DND-41 (cell line): ENCODE measurements at regions not wholly inside any gene's neighbourhood (a gene's known extent, or its start where the extent isn't known, plus 50 kb on each side); places are given as distances from the start of the nearest gene placed in this dataset.
"Not testable (repeated sequence)": the region's sequence is repeated elsewhere in the genome, so short reads cannot be mapped to it uniquely, and the experiment has no call there.

Experiments
- ATAC-seq: fragments of 200-7000 bp; cut with Tn5 transposase; 3 replicates; pipeline ENCODE4 v1.9.1; 2021; ENCODE audit warnings: low read depth; ENCODE audit not compliant: insufficient read depth
- DNase-seq: peaks from one replicate; pipeline ENCODE4 v3.0.0-alpha.2; 2020
- H2AFZ ChIP-seq: 2 replicates; pipeline ENCODE4 v1.6.0; 2012; ENCODE audit warnings: low read depth, low read length
- H3K27ac ChIP-seq: 2 replicates; pipeline ENCODE4 v1.5.1; 2012; ENCODE audit warnings: low read length, inconsistent platforms
- H3K27me3 ChIP-seq: fragments of 200-600 bp; sonication (generic); 2 replicates; pipeline ENCODE4 v1.6.0; 2012; ENCODE audit warnings: low read length, mild to moderate bottlenecking, inconsistent platforms; ENCODE audit not compliant: insufficient read depth, poor library complexity
- H3K36me3 ChIP-seq: 2 replicates; pipeline ENCODE4 v1.5.1; 2012; ENCODE audit warnings: low read length, inconsistent platforms; ENCODE audit not compliant: insufficient read depth
- H3K4me1 ChIP-seq: 2 replicates; pipeline ENCODE4 v1.5.1; 2012; ENCODE audit warnings: mild to moderate bottlenecking, low read length; ENCODE audit not compliant: insufficient read depth
- H3K4me2 ChIP-seq: 2 replicates; pipeline ENCODE4 v1.6.0; 2012; ENCODE audit warnings: mild to moderate bottlenecking, moderate library complexity, low read length, inconsistent platforms; ENCODE audit not compliant: insufficient read depth
- H3K4me3 ChIP-seq, 2 experiments: fragments of 200-600 bp in 1 of 2; shearing (Covaris generic) in 1 of 2; 2 replicates each; pipeline ENCODE4 v1.5.1; 2012 to 2016; ENCODE audit warnings: inconsistent platforms in 2 of 2, low read length in 2 of 2, mild to moderate bottlenecking in 2 of 2, low read depth in 1 of 2, moderate library complexity in 1 of 2
- H3K79me2 ChIP-seq: 2 replicates; pipeline ENCODE4 v1.6.0; 2012; ENCODE audit warnings: low read length, inconsistent platforms; ENCODE audit not compliant: insufficient read depth
- H3K9ac ChIP-seq: 2 replicates; pipeline ENCODE4 v1.6.0; 2012; ENCODE audit warnings: low read depth, mild to moderate bottlenecking, inconsistent platforms, low read length, moderate library complexity
- H3K9me3 ChIP-seq: 2 replicates; pipeline ENCODE4 v1.5.1; 2012; ENCODE audit warnings: low read length, moderate library complexity, mild to moderate bottlenecking, inconsistent platforms; ENCODE audit not compliant: insufficient read depth, severe bottlenecking
- H4K20me1 ChIP-seq: 2 replicates; pipeline ENCODE4 v1.6.0; 2012; ENCODE audit warnings: low read length; ENCODE audit not compliant: insufficient read depth
- EZH2 ChIP-seq: IDR thresholded peaks from 3 replicates; pipeline ENCODE4 v1.6.1; 2012; ENCODE audit warnings: borderline replicate concordance, low read depth, mild to moderate bottlenecking, moderate library complexity, low read length, inconsistent platforms; ENCODE audit not compliant: severe bottlenecking
- TF ChIP-seq, protein P1 (sequence below): IDR thresholded peaks from 2 replicates; pipeline ENCODE4 v1.5.1; 2012; ENCODE audit warnings: borderline replicate concordance, low read length, moderate library complexity, mild to moderate bottlenecking; ENCODE audit not compliant: poor library complexity, severe bottlenecking; ENCODE audit errors: extremely low read depth

DNA sequence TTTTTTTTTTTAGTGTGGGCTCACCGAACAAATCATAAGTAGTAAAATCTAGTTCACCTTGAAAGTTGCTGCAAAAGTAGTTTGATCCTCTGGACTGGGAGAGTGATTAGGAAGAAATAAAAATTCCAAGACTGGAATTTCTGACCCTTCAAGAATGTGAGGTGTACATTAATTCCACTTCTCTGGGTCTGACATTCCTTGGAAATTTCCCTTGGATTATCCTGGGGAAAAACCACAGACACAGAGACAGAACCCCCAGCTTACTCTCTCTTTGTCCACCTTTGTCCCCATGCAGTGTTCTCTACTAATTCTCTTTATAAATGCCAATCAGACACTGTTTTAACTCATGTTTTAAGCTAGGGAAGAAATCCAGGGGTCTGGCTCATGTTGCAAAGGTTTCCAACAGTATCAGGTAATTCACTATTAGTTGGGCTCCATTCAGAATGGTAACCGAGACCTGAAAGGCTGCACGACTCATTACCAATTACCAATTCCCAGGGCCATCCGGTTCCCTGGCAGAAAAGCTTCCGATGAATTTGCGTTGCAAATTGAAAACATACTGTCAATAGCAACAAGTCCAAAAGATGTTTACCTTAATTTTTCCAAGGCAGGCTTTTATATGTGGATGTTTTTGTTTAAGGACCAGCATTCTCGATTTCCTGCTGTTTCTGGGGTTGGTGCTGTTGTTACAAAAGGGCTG is 86.3 kb downstream of the BAMBI start:
- H3K9me3 ChIP-seq, result no peaks in the 10 kb centered on the region
- H3K36me3 ChIP-seq, result no peaks in the 10 kb centered on the region
- H3K79me2 ChIP-seq, result no peaks in the 10 kb centered on the region
- H3K27me3 ChIP-seq, result peaks cover 7% of the 10 kb centered on the region
- no peaks in the 10 kb centered on the region for H4K20me1 ChIP-seq
- TF ChIP-seq, protein P1, sequence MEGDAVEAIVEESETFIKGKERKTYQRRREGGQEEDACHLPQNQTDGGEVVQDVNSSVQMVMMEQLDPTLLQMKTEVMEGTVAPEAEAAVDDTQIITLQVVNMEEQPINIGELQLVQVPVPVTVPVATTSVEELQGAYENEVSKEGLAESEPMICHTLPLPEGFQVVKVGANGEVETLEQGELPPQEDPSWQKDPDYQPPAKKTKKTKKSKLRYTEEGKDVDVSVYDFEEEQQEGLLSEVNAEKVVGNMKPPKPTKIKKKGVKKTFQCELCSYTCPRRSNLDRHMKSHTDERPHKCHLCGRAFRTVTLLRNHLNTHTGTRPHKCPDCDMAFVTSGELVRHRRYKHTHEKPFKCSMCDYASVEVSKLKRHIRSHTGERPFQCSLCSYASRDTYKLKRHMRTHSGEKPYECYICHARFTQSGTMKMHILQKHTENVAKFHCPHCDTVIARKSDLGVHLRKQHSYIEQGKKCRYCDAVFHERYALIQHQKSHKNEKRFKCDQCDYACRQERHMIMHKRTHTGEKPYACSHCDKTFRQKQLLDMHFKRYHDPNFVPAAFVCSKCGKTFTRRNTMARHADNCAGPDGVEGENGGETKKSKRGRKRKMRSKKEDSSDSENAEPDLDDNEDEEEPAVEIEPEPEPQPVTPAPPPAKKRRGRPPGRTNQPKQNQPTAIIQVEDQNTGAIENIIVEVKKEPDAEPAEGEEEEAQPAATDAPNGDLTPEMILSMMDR, result no peak
- TF ChIP-seq EZH2, result no peak
- no peak overlapping the region for H3K9ac ChIP-seq
- DNase-seq (no peak), ATAC-seq (no peak)
- no peak overlapping the region for H3K4me2 ChIP-seq
- no peak overlapping the region for H3K4me3 ChIP-seq
- H3K4me1 ChIP-seq, result no peaks in the 10 kb centered on the region
- H3K27ac ChIP-seq, result no peak overlapping the region
- H2AFZ ChIP-seq, result no peak overlapping the region

DNA sequence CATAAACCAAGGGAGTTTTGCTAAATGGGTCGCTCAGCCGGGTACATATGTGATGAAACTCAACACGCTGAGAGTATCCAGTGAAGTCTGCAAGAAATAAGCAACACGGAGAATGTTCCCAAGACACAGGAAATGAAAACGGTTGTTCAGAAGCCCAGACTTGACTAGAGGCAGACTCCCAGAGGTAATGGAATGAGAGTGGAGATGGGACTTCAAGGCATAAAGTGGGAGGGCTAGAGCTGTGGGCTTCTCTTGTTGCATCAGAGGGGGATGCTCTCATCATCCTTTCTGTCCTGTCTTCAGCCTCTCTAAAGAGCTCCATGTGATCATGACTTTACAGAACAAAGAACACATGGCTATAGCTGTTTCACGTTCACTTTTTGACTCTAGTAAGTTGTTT is 88.3 kb downstream of the BAMBI start:
- Histone ChIP-seq H3K36me3 (no peaks in the 10 kb centered on the region), H3K9ac (no peak overlapping the region), H3K9me3 (no peaks in the 10 kb centered on the region), H3K79me2 (no peaks in the 10 kb centered on the region), H3K27me3 (peaks cover 7% of the 10 kb centered on the region), H3K4me3 (no peak overlapping the region), H3K4me2 (no peak overlapping the region), H4K20me1 (no peaks in the 10 kb centered on the region), H3K4me1 (no peaks in the 10 kb centered on the region), H3K27ac (no peak overlapping the region), H2AFZ (no peak overlapping the region)
- DNase-seq, result no peak
- TF ChIP-seq, protein P1, result no peak
- TF ChIP-seq EZH2, result no peak
- ATAC-seq, result no peak

- Histone ChIP-seq H3K27me3 (no peaks in the 10 kb centered on the region), H3K27ac (no peak overlapping the region), H3K4me3 (no peak overlapping the region), H3K9ac (no peak overlapping the region), H3K4me1 (no peaks in the 10 kb centered on the region), H3K9me3 (no peaks in the 10 kb centered on the region), H3K79me2 (no peaks in the 10 kb centered on the region), H3K4me2 (no peak overlapping the region), H3K36me3 (no peaks in the 10 kb centered on the region), H2AFZ (no peak overlapping the region), H4K20me1 (no peaks in the 10 kb centered on the region)
- DNase-seq (no peak), ATAC-seq (no peak)
- TF ChIP-seq, protein P1, result no peak
- TF ChIP-seq EZH2, result no peak
Observed at GRCh38 chr10:28768227-28768626, 90.9 kb downstream of the BAMBI start.

- Histone ChIP-seq H3K27me3 (no peaks in the 10 kb centered on the region), H3K79me2 (no peaks in the 10 kb centered on the region), H4K20me1 (no peaks in the 10 kb centered on the region), H3K9me3 (no peaks in the 10 kb centered on the region), H3K4me2 (no peak overlapping the region), H3K4me1 (no peaks in the 10 kb centered on the region), H3K36me3 (no peaks in the 10 kb centered on the region), H3K27ac (no peak overlapping the region), H2AFZ (no peak overlapping the region), H3K9ac (no peak overlapping the region), H3K4me3 (no peak overlapping the region)
- no peak for DNase-seq
- TF ChIP-seq, protein P1, result no peak
- TF ChIP-seq EZH2, result no peak
- ATAC-seq, result no peak
Observed at GRCh38 chr10:28769091-28769604, 91.8 kb downstream of the BAMBI start.

- H4K20me1 ChIP-seq, H3K9me3 ChIP-seq, ATAC-seq, H3K79me2 ChIP-seq, H3K4me3 ChIP-seq, H3K27ac ChIP-seq, H3K27me3 ChIP-seq, DNase-seq, H2AFZ ChIP-seq, H3K4me2 ChIP-seq, H3K4me1 ChIP-seq, H3K9ac ChIP-seq, H3K36me3 ChIP-seq: not testable (repeated sequence)
Observed at GRCh38 chr10:28771580-28772090, 94.3 kb downstream of the BAMBI start.
